Tibial nerve (tissue), 3 donors: ENCODE measurements at regions not wholly inside any gene's neighbourhood (a gene's known extent, or its start where the extent isn't known, plus 50 kb on each side); places are given as distances from the start of the nearest gene placed in this dataset.

Source experiments
- CTCF ChIP-seq, 5 experiments: fragments of 200-600 bp in 3 of 5; fragments of 450-650 bp in 2 of 5; sonication (generic) in 3 of 5; IDR thresholded peaks; one replicate each; pipeline ENCODE4 v1.5.1; 2016 to 2019; ENCODE audit warnings: antibody characterized with exemption in 5 of 5, mild to moderate bottlenecking in 3 of 5, moderate library complexity in 2 of 5
- POLR2A ChIP-seq, 2 donors: fragments of 450-650 bp; IDR thresholded peaks; one replicate each; pipeline ENCODE4 v1.6.1; 2017; ENCODE audit warnings: antibody characterized with exemption in 2 of 2, mild to moderate bottlenecking in 2 of 2, moderate library complexity in 2 of 2

DNA sequence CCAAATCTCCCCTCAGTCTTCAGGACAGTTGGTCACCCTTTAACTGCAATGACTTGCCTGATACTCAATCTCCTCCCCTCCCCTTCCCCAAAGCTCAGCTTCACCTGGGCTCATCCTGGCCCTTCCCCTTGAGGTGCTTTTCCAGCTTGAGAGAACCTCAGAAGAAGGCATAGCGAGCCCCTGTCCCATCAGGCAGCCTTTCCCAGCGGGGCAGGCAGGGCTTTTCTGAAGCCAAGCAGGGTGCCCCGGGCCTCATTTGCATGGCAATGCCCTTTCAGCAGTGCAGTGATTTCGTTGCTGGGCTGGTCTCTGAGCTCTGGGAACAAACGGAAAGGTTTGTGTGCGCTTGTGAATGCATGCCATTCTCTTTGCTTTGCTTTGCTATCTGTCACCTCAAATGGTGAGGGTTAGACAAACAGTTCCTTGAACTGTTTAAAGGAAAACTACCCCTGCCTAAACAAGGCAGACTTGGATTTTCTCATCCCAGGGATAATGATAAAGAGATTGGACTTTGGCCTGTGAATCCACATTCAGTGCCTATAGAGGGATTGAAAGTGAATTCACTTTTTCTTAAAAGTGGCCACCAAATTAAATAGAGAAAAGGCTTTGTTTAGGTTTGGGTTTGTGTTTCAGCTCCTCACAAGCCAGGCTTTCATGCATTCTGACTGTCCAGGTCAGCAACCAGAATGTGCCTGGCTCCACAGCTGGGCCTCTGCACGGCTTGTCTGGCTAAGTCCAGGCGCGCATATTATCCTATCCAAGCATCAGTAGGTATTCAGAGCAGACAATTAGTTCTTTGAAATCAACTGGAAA, 165.3 kb downstream of the ZNF608 start:
- TF ChIP-seq CTCF (IDR thresholded peaks at IDR 0.05) (no peak), POLR2A (IDR thresholded peaks at IDR 0.05) (no peak)
